ENCODE measurements at regions not wholly inside any gene's neighbourhood (a gene's known extent, or its start where the extent isn't known, plus 50 kb on each side); places are given as distances from the start of the nearest gene placed in this dataset.

- in situ Hi-C loops (cut with HindIII; ENCODE audit: low sequenced_read_pairs) = no loop called here
Observed at GRCh38 chr4:17187003-17187402, 288.6 kb upstream of the LDB2 start.

- in situ Hi-C loops (cut with HindIII; ENCODE audit: low sequenced_read_pairs) = no loop called here
Observed at GRCh38 chr4:17182888-17183287, 284.4 kb upstream of the LDB2 start.

GRCh38 chr4:17174751-17175150, 276.3 kb upstream of the LDB2 start:
- in situ Hi-C loops (cut with HindIII; ENCODE audit: low sequenced_read_pairs) = no loop called here

- in situ Hi-C loops (cut with HindIII; ENCODE audit: low sequenced_read_pairs) = no loop called here
Observed at GRCh38 chr4:17173300-17173699, 274.9 kb upstream of the LDB2 start.

- in situ Hi-C loops (cut with HindIII; ENCODE audit: low sequenced_read_pairs) = no loop called here
Observed at GRCh38 chr4:17170131-17170530, 271.7 kb upstream of the LDB2 start.

- in situ Hi-C loops (cut with HindIII; ENCODE audit: low sequenced_read_pairs) = loop anchor here (5.0 kb wide), 3 partner anchors 67 to 107 kb away; no protein-coding TSS in a partner anchor
Observed at GRCh38 chr4:17169699-17170098, 271.3 kb upstream of the LDB2 start.

GRCh38 chr4:17168571-17168970, 270.1 kb upstream of the LDB2 start:
- in situ Hi-C loops (cut with HindIII; ENCODE audit: low sequenced_read_pairs) = loop anchor here (5.0 kb wide), 3 partner anchors 66 to 106 kb away; no protein-coding TSS in a partner anchor

- in situ Hi-C loops (cut with HindIII; ENCODE audit: low sequenced_read_pairs) = loop anchor here (5.0 kb wide), 3 partner anchors 65 to 105 kb away; no protein-coding TSS in a partner anchor
Observed at GRCh38 chr4:17166954-17167353, 268.5 kb upstream of the LDB2 start.

- in situ Hi-C loops (cut with HindIII; ENCODE audit: low sequenced_read_pairs) = loop anchor here (5.0 kb wide), 3 partner anchors 63 to 103 kb away; no protein-coding TSS in a partner anchor
Observed at GRCh38 chr4:17165286-17165685, 266.8 kb upstream of the LDB2 start.

- in situ Hi-C loops (cut with HindIII; ENCODE audit: low sequenced_read_pairs) = loop anchor here (5.0 kb wide), 3 partner anchors 62 to 102 kb away; no protein-coding TSS in a partner anchor
Observed at GRCh38 chr4:17164666-17165065, 266.2 kb upstream of the LDB2 start.

- in situ Hi-C loops (cut with HindIII; ENCODE audit: low sequenced_read_pairs) = no loop called here
Observed at GRCh38 chr4:17163156-17163771, 264.8 kb upstream of the LDB2 start.

GRCh38 chr4:17157304-17157703, 258.9 kb upstream of the LDB2 start:
- in situ Hi-C loops (cut with HindIII; ENCODE audit: low sequenced_read_pairs) = no loop called here

- in situ Hi-C loops (cut with HindIII; ENCODE audit: low sequenced_read_pairs) = no loop called here
Observed at GRCh38 chr4:17155486-17155885, 257.0 kb upstream of the LDB2 start.

- in situ Hi-C loops (cut with HindIII; ENCODE audit: low sequenced_read_pairs) = no loop called here
Observed at GRCh38 chr4:17153572-17153971, 255.1 kb upstream of the LDB2 start.

GRCh38 chr4:17152941-17153540, 254.6 kb upstream of the LDB2 start:
- in situ Hi-C loops (cut with HindIII; ENCODE audit: low sequenced_read_pairs) = no loop called here

- in situ Hi-C loops (cut with HindIII; ENCODE audit: low sequenced_read_pairs) = no loop called here
Observed at GRCh38 chr4:17142232-17142711, 243.8 kb upstream of the LDB2 start.

- in situ Hi-C loops (cut with HindIII; ENCODE audit: low sequenced_read_pairs) = no loop called here
Observed at GRCh38 chr4:17138847-17139246, 240.4 kb upstream of the LDB2 start.

- in situ Hi-C loops (cut with HindIII; ENCODE audit: low sequenced_read_pairs) = no loop called here
Observed at GRCh38 chr4:17134565-17134964, 236.1 kb upstream of the LDB2 start.

- in situ Hi-C loops (cut with HindIII; ENCODE audit: low sequenced_read_pairs) = no loop called here
Observed at GRCh38 chr4:17134100-17134499, 235.7 kb upstream of the LDB2 start.

GRCh38 chr4:17132226-17132625, 233.8 kb upstream of the LDB2 start:
- in situ Hi-C loops (cut with HindIII; ENCODE audit: low sequenced_read_pairs) = no loop called here

- in situ Hi-C loops (cut with HindIII; ENCODE audit: low sequenced_read_pairs) = loop anchor here (5.0 kb wide), 1 partner anchor 104 kb away; no protein-coding TSS in a partner anchor
Observed at GRCh38 chr4:17128268-17128667, 229.8 kb upstream of the LDB2 start.

- in situ Hi-C loops (cut with HindIII; ENCODE audit: low sequenced_read_pairs) = loop anchor here (5.0 kb wide), 1 partner anchor 106 kb away; no protein-coding TSS in a partner anchor
Observed at GRCh38 chr4:17126321-17126966, 228.0 kb upstream of the LDB2 start.

Measured in endothelial cell of hepatic sinusoid (primary cell).